ENCODE measurements at regions not wholly inside any gene's neighbourhood (a gene's known extent, or its start where the extent isn't known, plus 50 kb on each side); places are given as distances from the start of the nearest gene placed in this dataset.

- H2BK5ac ChIP-seq (ENCODE audit: low read length), result no peak overlapping the region
- no peaks in the 10 kb centered on the region for H3K27me3 ChIP-seq (ENCODE audit: insufficient read depth, low read length, poor library complexity)
- no peak overlapping the region for H4K8ac ChIP-seq (ENCODE audit: low read depth, low read length)
- no peak overlapping the region for H4K5ac ChIP-seq (ENCODE audit: low read length)
- H3K36me3 ChIP-seq (ENCODE audit: control insufficient read depth, insufficient read depth, low read length), result no peaks in the 10 kb centered on the region
- no peak overlapping the region for H3K4me2 ChIP-seq (ENCODE audit: low read length)
- H3K4me3 ChIP-seq (ENCODE audit: low read length), result no peak overlapping the region
- H3K9ac ChIP-seq (ENCODE audit: low read length), result no peak overlapping the region
- no peaks in the 10 kb centered on the region for H3K79me2 ChIP-seq (ENCODE audit: control insufficient read depth, insufficient read depth, low read length)
- peaks cover 3% of the 10 kb centered on the region for H3K4me1 ChIP-seq (ENCODE audit: control insufficient read depth, low read depth, low read length)
- H2AK5ac ChIP-seq (ENCODE audit: low read length), result no peak overlapping the region
- no peak overlapping the region for H2BK120ac ChIP-seq (ENCODE audit: low read depth, low read length)
- no peak overlapping the region for H3K18ac ChIP-seq (ENCODE audit: low read length)
- no peak overlapping the region for H3K56ac ChIP-seq (ENCODE audit: low read length)
- H3K27ac ChIP-seq (ENCODE audit: low read depth, low read length), result no peak overlapping the region
- H3K79me1 ChIP-seq (ENCODE audit: low read length), result no peaks in the 10 kb centered on the region
- H3K23ac ChIP-seq (ENCODE audit: low read length), result no peak overlapping the region
- no CpG with 5 or more reads among the region's 4 CpGs for WGBS (ENCODE audit: extremely low coverage, insufficient coverage, low lambda C conversion rate)
- no peak for DNase-seq
- H2BK15ac ChIP-seq (replicated peaks; ENCODE audit: low read depth), result no peak overlapping the region
- H3K4ac ChIP-seq (ENCODE audit: low read depth, low read length), result no peak overlapping the region
These were observed 138.9 kb upstream of the UBE2E1 start for GRCh38 chr3:23666818-23667217.

GRCh38 chr3:23667536-23668429 lies 138.0 kb upstream of the UBE2E1 start:
- no peak for DNase-seq
- Histone ChIP-seq H3K18ac (ENCODE audit: low read length) (no peak overlapping the region), H3K27ac (ENCODE audit: low read depth, low read length) (no peak overlapping the region), H2BK5ac (ENCODE audit: low read length) (no peak overlapping the region), H2BK15ac (replicated peaks; ENCODE audit: low read depth) (no peak overlapping the region), H3K4ac (ENCODE audit: low read depth, low read length) (no peak overlapping the region), H2AK5ac (ENCODE audit: low read length) (no peak overlapping the region), H3K56ac (ENCODE audit: low read length) (no peak overlapping the region), H4K8ac (ENCODE audit: low read depth, low read length) (no peak overlapping the region), H3K79me1 (ENCODE audit: low read length) (no peaks in the 10 kb centered on the region), H3K4me2 (ENCODE audit: low read length) (no peak overlapping the region), H4K5ac (ENCODE audit: low read length) (no peak overlapping the region), H3K36me3 (ENCODE audit: control insufficient read depth, insufficient read depth, low read length) (no peaks in the 10 kb centered on the region), H3K9ac (ENCODE audit: low read length) (no peak overlapping the region), H3K79me2 (ENCODE audit: control insufficient read depth, insufficient read depth, low read length) (no peaks in the 10 kb centered on the region), H2BK120ac (ENCODE audit: low read depth, low read length) (no peak overlapping the region), H3K27me3 (ENCODE audit: insufficient read depth, low read length, poor library complexity) (no peaks in the 10 kb centered on the region), H3K4me1 (ENCODE audit: control insufficient read depth, low read depth, low read length) (peaks cover 3% of the 10 kb centered on the region), H3K4me3 (ENCODE audit: low read length) (no peak overlapping the region), H3K23ac (ENCODE audit: low read length) (no peak overlapping the region)
- no CpG with 5 or more reads among the region's 6 CpGs for WGBS (ENCODE audit: extremely low coverage, insufficient coverage, low lambda C conversion rate)

GRCh38 chr3:23668430-23668904 lies 137.3 kb upstream of the UBE2E1 start:
- no peak overlapping the region for H2AK5ac ChIP-seq (ENCODE audit: low read length)
- no peak overlapping the region for H3K23ac ChIP-seq (ENCODE audit: low read length)
- no peak overlapping the region for H3K27ac ChIP-seq (ENCODE audit: low read depth, low read length)
- no peak overlapping the region for H4K8ac ChIP-seq (ENCODE audit: low read depth, low read length)
- no peaks in the 10 kb centered on the region for H3K36me3 ChIP-seq (ENCODE audit: control insufficient read depth, insufficient read depth, low read length)
- no peak overlapping the region for H3K4me3 ChIP-seq (ENCODE audit: low read length)
- H3K4me1 ChIP-seq (ENCODE audit: control insufficient read depth, low read depth, low read length), result peaks cover 3% of the 10 kb centered on the region
- H2BK120ac ChIP-seq (ENCODE audit: low read depth, low read length), result no peak overlapping the region
- H2BK15ac ChIP-seq (replicated peaks; ENCODE audit: low read depth), result no peak overlapping the region
- no peak overlapping the region for H3K18ac ChIP-seq (ENCODE audit: low read length)
- H3K9ac ChIP-seq (ENCODE audit: low read length), result no peak overlapping the region
- no peaks in the 10 kb centered on the region for H3K27me3 ChIP-seq (ENCODE audit: insufficient read depth, low read length, poor library complexity)
- no peaks in the 10 kb centered on the region for H3K79me1 ChIP-seq (ENCODE audit: low read length)
- H3K79me2 ChIP-seq (ENCODE audit: control insufficient read depth, insufficient read depth, low read length), result no peaks in the 10 kb centered on the region
- no peak overlapping the region for H3K4me2 ChIP-seq (ENCODE audit: low read length)
- no peak overlapping the region for H4K5ac ChIP-seq (ENCODE audit: low read length)
- no peak overlapping the region for H3K56ac ChIP-seq (ENCODE audit: low read length)
- DNase-seq, result no peak
- no CpG with 5 or more reads among the region's 4 CpGs for WGBS (ENCODE audit: extremely low coverage, insufficient coverage, low lambda C conversion rate)
- H2BK5ac ChIP-seq (ENCODE audit: low read length), result no peak overlapping the region
- H3K4ac ChIP-seq (ENCODE audit: low read depth, low read length), result no peak overlapping the region

- H3K56ac ChIP-seq (ENCODE audit: low read length), result no peak overlapping the region
- no peak overlapping the region for H3K4me2 ChIP-seq (ENCODE audit: low read length)
- H3K79me2 ChIP-seq (ENCODE audit: control insufficient read depth, insufficient read depth, low read length), result no peaks in the 10 kb centered on the region
- H3K27me3 ChIP-seq (ENCODE audit: insufficient read depth, low read length, poor library complexity), result no peaks in the 10 kb centered on the region
- H2BK120ac ChIP-seq (ENCODE audit: low read depth, low read length), result no peak overlapping the region
- no peak overlapping the region for H3K9ac ChIP-seq (ENCODE audit: low read length)
- no peak overlapping the region for H4K8ac ChIP-seq (ENCODE audit: low read depth, low read length)
- H3K79me1 ChIP-seq (ENCODE audit: low read length), result no peaks in the 10 kb centered on the region
- H3K4me1 ChIP-seq (ENCODE audit: control insufficient read depth, low read depth, low read length), result peaks cover 3% of the 10 kb centered on the region
- no peak overlapping the region for H3K27ac ChIP-seq (ENCODE audit: low read depth, low read length)
- H2BK5ac ChIP-seq (ENCODE audit: low read length), result no peak overlapping the region
- H4K5ac ChIP-seq (ENCODE audit: low read length), result no peak overlapping the region
- no CpG with 5 or more reads among the region's 8 CpGs for WGBS (ENCODE audit: extremely low coverage, insufficient coverage, low lambda C conversion rate)
- H3K18ac ChIP-seq (ENCODE audit: low read length), result no peak overlapping the region
- DNase-seq, result no peak
- no peaks in the 10 kb centered on the region for H3K36me3 ChIP-seq (ENCODE audit: control insufficient read depth, insufficient read depth, low read length)
- no peak overlapping the region for H3K23ac ChIP-seq (ENCODE audit: low read length)
- H2BK15ac ChIP-seq (replicated peaks; ENCODE audit: low read depth), result no peak overlapping the region
- no peak overlapping the region for H3K4me3 ChIP-seq (ENCODE audit: low read length)
- H3K4ac ChIP-seq (ENCODE audit: low read depth, low read length), result peak overlapping the region; percentile 21
- no peak overlapping the region for H2AK5ac ChIP-seq (ENCODE audit: low read length)
These were observed 136.1 kb upstream of the UBE2E1 start for GRCh38 chr3:23669541-23670255.

- Histone ChIP-seq H3K27me3 (ENCODE audit: insufficient read depth, low read length, poor library complexity) (no peaks in the 10 kb centered on the region), H3K79me1 (ENCODE audit: low read length) (no peaks in the 10 kb centered on the region), H3K36me3 (ENCODE audit: control insufficient read depth, insufficient read depth, low read length) (no peaks in the 10 kb centered on the region), H3K4me3 (ENCODE audit: low read length) (no peak overlapping the region), H3K56ac (ENCODE audit: low read length) (no peak overlapping the region), H3K79me2 (ENCODE audit: control insufficient read depth, insufficient read depth, low read length) (no peaks in the 10 kb centered on the region), H3K4ac (ENCODE audit: low read depth, low read length) (no peak overlapping the region), H3K9ac (ENCODE audit: low read length) (no peak overlapping the region), H4K5ac (ENCODE audit: low read length) (no peak overlapping the region), H2AK5ac (ENCODE audit: low read length) (no peak overlapping the region), H3K27ac (ENCODE audit: low read depth, low read length) (no peak overlapping the region), H2BK120ac (ENCODE audit: low read depth, low read length) (no peak overlapping the region), H3K18ac (ENCODE audit: low read length) (no peak overlapping the region), H3K23ac (ENCODE audit: low read length) (no peak overlapping the region), H3K4me2 (ENCODE audit: low read length) (no peak overlapping the region), H3K4me1 (ENCODE audit: control insufficient read depth, low read depth, low read length) (peaks cover 3% of the 10 kb centered on the region), H2BK15ac (replicated peaks; ENCODE audit: low read depth) (no peak overlapping the region), H2BK5ac (ENCODE audit: low read length) (no peak overlapping the region), H4K8ac (ENCODE audit: low read depth, low read length) (no peak overlapping the region)
- no peak for DNase-seq
- WGBS (ENCODE audit: extremely low coverage, insufficient coverage, low lambda C conversion rate), result no CpG with 5 or more reads among the region's 38 CpGs
These were observed 133.7 kb upstream of the UBE2E1 start for GRCh38 chr3:23671851-23672589.

Measured in mesendoderm (in vitro differentiated cells).